HK-2 (cell line): ENCODE measurements at regions not wholly inside any gene's neighbourhood (a gene's known extent, or its start where the extent isn't known, plus 50 kb on each side); places are given as distances from the start of the nearest gene placed in this dataset.

Source experiments
- DNase-seq: peaks from one replicate; pipeline ENCODE4 v3.0.0-alpha.2; 2018; ENCODE audit not compliant: unreplicated experiment

- peak; percentile 18 for DNase-seq
These were observed 166.1 kb upstream of the CCND2 start for GRCh38 chr12:4107436-4107878.

GRCh38 chr12:4106621-4107020 lies 166.9 kb upstream of the CCND2 start:
- no peak for DNase-seq

GRCh38 chr12:4104722-4105244 lies 168.8 kb upstream of the CCND2 start:
- no peak for DNase-seq

GRCh38 chr12:4099276-4099675 lies 174.3 kb upstream of the CCND2 start:
- no peak for DNase-seq

GRCh38 chr12:4091016-4091743 lies 182.4 kb upstream of the CCND2 start:
- no peak for DNase-seq

- no peak for DNase-seq
These were observed 183.6 kb upstream of the CCND2 start for GRCh38 chr12:4089956-4090355.

GRCh38 chr12:4089121-4089606 lies 184.4 kb upstream of the CCND2 start:
- no peak for DNase-seq

- no peak for DNase-seq
These were observed 185.1 kb upstream of the CCND2 start for GRCh38 chr12:4088451-4088850.

GRCh38 chr12:4086481-4086880 lies 187.1 kb upstream of the CCND2 start:
- no peak for DNase-seq

- no peak for DNase-seq
These were observed 189.0 kb upstream of the CCND2 start for GRCh38 chr12:4084573-4084972.

GRCh38 chr12:4082809-4083403 lies 190.7 kb upstream of the CCND2 start:
- no peak for DNase-seq

GRCh38 chr12:4080213-4080612 lies 193.3 kb upstream of the CCND2 start:
- no peak for DNase-seq

GRCh38 chr12:4074129-4074528 lies 199.4 kb upstream of the CCND2 start:
- no peak for DNase-seq

GRCh38 chr12:4069670-4070010 lies 196.4 kb upstream of the PARP11 start:
- no peak for DNase-seq

GRCh38 chr12:4068981-4069669 lies 195.9 kb upstream of the PARP11 start:
- DNase-seq, result no peak

GRCh38 chr12:4064008-4064407 lies 190.8 kb upstream of the PARP11 start:
- DNase-seq, result no peak

GRCh38 chr12:4059898-4060568 lies 186.8 kb upstream of the PARP11 start:
- no peak for DNase-seq

GRCh38 chr12:4056910-4057845 lies 184.0 kb upstream of the PARP11 start:
- DNase-seq, result no peak

- no peak for DNase-seq
These were observed 181.4 kb upstream of the PARP11 start for GRCh38 chr12:4054630-4055029.

- no peak for DNase-seq
These were observed 179.5 kb upstream of the PARP11 start for GRCh38 chr12:4052691-4053090.

- DNase-seq, result no peak
These were observed 178.4 kb upstream of the PARP11 start for GRCh38 chr12:4051596-4051995.
